HEK293 (cell line): ENCODE measurements at regions not wholly inside any gene's neighbourhood (a gene's known extent, or its start where the extent isn't known, plus 50 kb on each side); places are given as distances from the start of the nearest gene placed in this dataset.

Experiments used
- EGR2 ChIP-seq: fragments of 450-650 bp; formaldehyde crosslinking; IDR thresholded peaks from 2 replicates; pipeline ENCODE4 v1.5.1; 2016; ENCODE audit warnings: low read depth, missing biosample characterization, missing genetic modification characterization
- GLIS1 ChIP-seq: fragments of 450-650 bp; formaldehyde crosslinking; IDR thresholded peaks from 2 replicates; pipeline ENCODE4 v1.5.1; 2016; ENCODE audit warnings: missing biosample characterization, missing genetic modification characterization
- GLIS2 ChIP-seq: fragments of 450-650 bp; formaldehyde crosslinking; IDR thresholded peaks from 2 replicates; pipeline ENCODE4 v1.5.1; 2016; ENCODE audit warnings: missing biosample characterization, missing genetic modification characterization
- HOXA7 ChIP-seq: sonication (generic); formaldehyde crosslinking; IDR thresholded peaks from 2 replicates; pipeline ENCODE4 v1.8.1; 2022; ENCODE audit warnings: missing genetic modification reagents, borderline replicate concordance
- KLF1 ChIP-seq: fragments of 450-650 bp; formaldehyde crosslinking; IDR thresholded peaks from 2 replicates; pipeline ENCODE4 v1.5.1; 2016; ENCODE audit warnings: missing biosample characterization, missing genetic modification characterization
- PRDM1 ChIP-seq: fragments of 450-650 bp; formaldehyde crosslinking; IDR thresholded peaks from 2 replicates; pipeline ENCODE4; 2016; ENCODE audit warnings: missing biosample characterization, missing genetic modification characterization
- PRDM6 ChIP-seq: fragments of 450-650 bp; formaldehyde crosslinking; IDR thresholded peaks from 2 replicates; pipeline ENCODE4 v1.5.1; 2017; ENCODE audit warnings: missing biosample characterization, missing genetic modification characterization
- RBAK ChIP-seq: fragments of 450-650 bp; formaldehyde crosslinking; IDR thresholded peaks from 2 replicates; pipeline ENCODE4 v1.5.1; 2016; ENCODE audit warnings: missing biosample characterization, missing genetic modification characterization
- ZBTB1 ChIP-seq: fragments of 450-650 bp; formaldehyde crosslinking; IDR thresholded peaks from 2 replicates; pipeline ENCODE4 v1.5.1; 2016; ENCODE audit warnings: missing biosample characterization, missing genetic modification characterization
- ZBTB17 ChIP-seq: fragments of 450-650 bp; formaldehyde crosslinking; IDR thresholded peaks from 2 replicates; pipeline ENCODE4 v1.5.1; 2016; ENCODE audit warnings: missing biosample characterization, missing genetic modification characterization
- ZBTB48 ChIP-seq: fragments of 450-650 bp; formaldehyde crosslinking; IDR thresholded peaks from 2 replicates; pipeline ENCODE4 v1.5.1; 2016; ENCODE audit warnings: missing biosample characterization, missing genetic modification characterization
- ZFP69B ChIP-seq: fragments of 450-650 bp; formaldehyde crosslinking; IDR thresholded peaks from 2 replicates; pipeline ENCODE4 v1.5.1; 2016; ENCODE audit warnings: missing biosample characterization, missing genetic modification characterization
- ZNF10 ChIP-seq: fragments of 450-650 bp; formaldehyde crosslinking; IDR thresholded peaks from 2 replicates; pipeline ENCODE4 v1.5.1; 2017; ENCODE audit warnings: missing biosample characterization, missing genetic modification characterization
- ZNF114 ChIP-seq: fragments of 450-650 bp; formaldehyde crosslinking; IDR thresholded peaks from 2 replicates; pipeline ENCODE4 v1.5.0; 2017; ENCODE audit warnings: missing biosample characterization, missing genetic modification characterization
- ZNF132 ChIP-seq: fragments of 450-650 bp; formaldehyde crosslinking; IDR thresholded peaks from 2 replicates; pipeline ENCODE4 v1.5.1; 2017; ENCODE audit warnings: missing biosample characterization, missing genetic modification characterization, borderline replicate concordance
- ZNF148 ChIP-seq: fragments of 450-650 bp; formaldehyde crosslinking; IDR thresholded peaks from 2 replicates; pipeline ENCODE4 v1.5.0; 2017; ENCODE audit warnings: missing biosample characterization, missing genetic modification characterization, borderline replicate concordance
- ZNF18 ChIP-seq: fragments of 450-650 bp; formaldehyde crosslinking; IDR thresholded peaks from 2 replicates; pipeline ENCODE4 v1.5.1; 2016; ENCODE audit warnings: missing biosample characterization, missing genetic modification characterization
- ZNF184 ChIP-seq: fragments of 450-650 bp; IDR thresholded peaks from 2 replicates; pipeline ENCODE4 v1.5.1; 2018; ENCODE audit warnings: missing biosample characterization, mild to moderate bottlenecking, missing genetic modification characterization
- ZNF280C ChIP-seq: fragments of 450-650 bp; formaldehyde crosslinking; IDR thresholded peaks from 2 replicates; pipeline ENCODE4 v1.5.1; 2016; ENCODE audit warnings: missing biosample characterization, missing genetic modification characterization
- ZNF366 ChIP-seq: fragments of 450-650 bp; formaldehyde crosslinking; conservative IDR thresholded peaks from 2 replicates; pipeline ENCODE4 v1.5.1; 2016; ENCODE audit warnings: missing biosample characterization, missing genetic modification characterization
- ZNF416 ChIP-seq: fragments of 450-650 bp; formaldehyde crosslinking; IDR thresholded peaks from 2 replicates; pipeline ENCODE4 v1.5.1; 2016; ENCODE audit warnings: missing biosample characterization, missing genetic modification characterization
- ZNF433 ChIP-seq: fragments of 450-650 bp; formaldehyde crosslinking; IDR thresholded peaks from 2 replicates; pipeline ENCODE4 v1.5.1; 2016; ENCODE audit warnings: missing biosample characterization, missing genetic modification characterization, low read depth
- ZNF473 ChIP-seq: fragments of 450-650 bp; formaldehyde crosslinking; IDR thresholded peaks from 2 replicates; pipeline ENCODE4 v1.5.1; 2017; ENCODE audit warnings: missing biosample characterization, missing genetic modification characterization
- ZNF510 ChIP-seq: fragments of 450-650 bp; formaldehyde crosslinking; IDR thresholded peaks from 2 replicates; pipeline ENCODE4 v1.5.1; 2018; ENCODE audit warnings: mild to moderate bottlenecking, missing genetic modification characterization, missing biosample characterization; ENCODE audit not compliant: insufficient replicate concordance
- ZNF529 ChIP-seq: fragments of 450-650 bp; formaldehyde crosslinking; IDR thresholded peaks from 2 replicates; pipeline ENCODE4 v1.5.1; 2017; ENCODE audit warnings: missing genetic modification characterization, missing biosample characterization; ENCODE audit not compliant: insufficient replicate concordance
- ZNF544 ChIP-seq: fragments of 450-650 bp; formaldehyde crosslinking; IDR thresholded peaks from 2 replicates; pipeline ENCODE4 v1.5.0; 2017; ENCODE audit warnings: missing biosample characterization, missing genetic modification characterization
- ZNF548 ChIP-seq: fragments of 450-650 bp; formaldehyde crosslinking; IDR thresholded peaks from 2 replicates; pipeline ENCODE4 v1.5.1; 2016; ENCODE audit warnings: missing biosample characterization, missing genetic modification characterization
- ZNF561 ChIP-seq: fragments of 450-650 bp; IDR thresholded peaks from 2 replicates; pipeline ENCODE4 v1.5.1; 2018; ENCODE audit warnings: missing biosample characterization, missing genetic modification characterization, borderline replicate concordance
- ZNF585B ChIP-seq: fragments of 450-650 bp; formaldehyde crosslinking; IDR thresholded peaks from 2 replicates; pipeline ENCODE4 v1.5.1; 2016; ENCODE audit warnings: missing biosample characterization, missing genetic modification characterization
- ZNF624 ChIP-seq: fragments of 450-650 bp; formaldehyde crosslinking; IDR thresholded peaks from 2 replicates; pipeline ENCODE4 v1.5.1; 2017; ENCODE audit warnings: missing biosample characterization, missing genetic modification characterization
- ZNF629 ChIP-seq: fragments of 450-650 bp; formaldehyde crosslinking; IDR thresholded peaks from 2 replicates; pipeline ENCODE4 v1.5.1; 2017; ENCODE audit warnings: missing biosample characterization, missing genetic modification characterization
- ZNF639 ChIP-seq: fragments of 450-650 bp; formaldehyde crosslinking; IDR thresholded peaks from 2 replicates; pipeline ENCODE4 v1.5.1; 2016; ENCODE audit warnings: missing biosample characterization, missing genetic modification characterization
- ZNF747 ChIP-seq: fragments of 450-650 bp; formaldehyde crosslinking; IDR thresholded peaks from 2 replicates; pipeline ENCODE4 v1.5.1; 2016; ENCODE audit warnings: missing biosample characterization, missing genetic modification characterization
- ZNF791 ChIP-seq: fragments of 450-650 bp; formaldehyde crosslinking; IDR thresholded peaks from 2 replicates; pipeline ENCODE4 v1.5.1; 2016; ENCODE audit warnings: missing biosample characterization, missing genetic modification characterization
- ZXDB ChIP-seq: fragments of 450-650 bp; formaldehyde crosslinking; IDR thresholded peaks from 2 replicates; pipeline ENCODE4 v1.5.1; 2016; ENCODE audit warnings: missing biosample characterization, missing genetic modification characterization

- TF ChIP-seq ZNF18 (tag by site-specific recombination): no peak
- TF ChIP-seq ZNF624 (tag by site-specific recombination): no peak
- TF ChIP-seq ZBTB17 (tag by site-specific recombination): no peak
- no peak for TF ChIP-seq ZNF473 (tag by site-specific recombination)
- no peak for TF ChIP-seq GLIS2 (tag by site-specific recombination)
- TF ChIP-seq ZNF280C (tag by site-specific recombination): no peak
- no peak for TF ChIP-seq ZNF433 (tag by site-specific recombination)
- peak; percentile 24; the same call in 1 of the 2 replicates for TF ChIP-seq ZNF366 (tag by site-specific recombination)
- no peak for TF ChIP-seq GLIS1 (tag by site-specific recombination)
- TF ChIP-seq ZNF132 (tag by site-specific recombination): no peak
- no peak for TF ChIP-seq HOXA7 (CRISPR knock-in tag)
- TF ChIP-seq ZNF510 (tag by site-specific recombination): no peak
- TF ChIP-seq ZNF585B (tag by site-specific recombination): no peak
- TF ChIP-seq ZNF544 (tag by site-specific recombination): no peak
- no peak for TF ChIP-seq ZNF548 (tag by site-specific recombination)
- no peak for TF ChIP-seq ZNF114 (tag by site-specific recombination)
- TF ChIP-seq ZNF561 (tag by site-specific recombination): no peak
- TF ChIP-seq RBAK (tag by site-specific recombination): no peak
- TF ChIP-seq ZNF10 (tag by site-specific recombination): no peak
- no peak for TF ChIP-seq ZBTB48 (tag by site-specific recombination)
- TF ChIP-seq KLF1 (tag by site-specific recombination): no peak
- peak; percentile 36; the same call in 1 of the 2 replicates for TF ChIP-seq ZFP69B (tag by site-specific recombination)
- TF ChIP-seq ZBTB1 (tag by site-specific recombination): no peak
- TF ChIP-seq ZNF529 (tag by site-specific recombination): no peak
- TF ChIP-seq PRDM6: no peak
- no peak for TF ChIP-seq ZNF791 (tag by site-specific recombination)
- no peak for TF ChIP-seq PRDM1 (tag by site-specific recombination)
- peak; percentile 70 for TF ChIP-seq ZNF184 (tag by site-specific recombination)
- TF ChIP-seq ZNF639 (tag by site-specific recombination): no peak
- no peak for TF ChIP-seq ZXDB (tag by site-specific recombination)
- TF ChIP-seq ZNF416 (tag by site-specific recombination): no peak
- TF ChIP-seq ZNF629: peak; percentile 82
- TF ChIP-seq ZNF148 (tag by site-specific recombination): no peak
- no peak for TF ChIP-seq EGR2 (tag by site-specific recombination)
- TF ChIP-seq ZNF747 (tag by site-specific recombination): no peak
Measured at GRCh38 chr1:59179673-59180072, 117.2 kb upstream of the FGGY start (continued).
